Astrocyte (in vitro differentiated cells and primary cell): ENCODE measurements at regions not wholly inside any gene's neighbourhood (a gene's known extent, or its start where the extent isn't known, plus 50 kb on each side); places are given as distances from the start of the nearest gene placed in this dataset.

Source experiments
- EZH2 ChIP-seq: IDR thresholded peaks from 2 replicates; pipeline ENCODE4 v1.6.1; 2012; ENCODE audit warnings: mild to moderate bottlenecking, low read length, inconsistent platforms; ENCODE audit not compliant: insufficient read depth
- TF ChIP-seq, protein P1 (sequence below): IDR thresholded peaks from 2 replicates; pipeline ENCODE4 v1.5.1; 2011; ENCODE audit warnings: low read depth, mild to moderate bottlenecking, inconsistent platforms, low read length, moderate library complexity; ENCODE audit not compliant: insufficient read depth

DNA sequence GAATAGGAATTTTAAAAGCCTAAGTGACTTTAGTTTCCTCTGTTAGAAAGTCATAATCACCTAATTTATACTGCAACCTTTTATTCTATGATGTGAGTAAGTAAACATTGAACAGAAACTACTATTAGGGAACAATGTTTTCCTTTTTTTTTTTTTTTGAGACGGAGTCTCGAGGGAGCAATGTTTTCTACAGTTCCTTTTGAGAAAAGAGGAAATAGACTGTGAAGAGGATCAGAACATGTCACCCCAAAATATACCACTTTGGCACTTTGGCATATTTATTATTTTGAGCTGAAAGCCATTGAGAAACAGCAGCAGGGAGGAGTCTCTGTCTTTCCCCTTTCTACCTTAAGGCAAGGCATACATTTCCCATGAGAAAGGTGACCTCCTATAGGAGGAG, 162.7 kb upstream of the CNOT2 start:
- TF ChIP-seq, protein P1, sequence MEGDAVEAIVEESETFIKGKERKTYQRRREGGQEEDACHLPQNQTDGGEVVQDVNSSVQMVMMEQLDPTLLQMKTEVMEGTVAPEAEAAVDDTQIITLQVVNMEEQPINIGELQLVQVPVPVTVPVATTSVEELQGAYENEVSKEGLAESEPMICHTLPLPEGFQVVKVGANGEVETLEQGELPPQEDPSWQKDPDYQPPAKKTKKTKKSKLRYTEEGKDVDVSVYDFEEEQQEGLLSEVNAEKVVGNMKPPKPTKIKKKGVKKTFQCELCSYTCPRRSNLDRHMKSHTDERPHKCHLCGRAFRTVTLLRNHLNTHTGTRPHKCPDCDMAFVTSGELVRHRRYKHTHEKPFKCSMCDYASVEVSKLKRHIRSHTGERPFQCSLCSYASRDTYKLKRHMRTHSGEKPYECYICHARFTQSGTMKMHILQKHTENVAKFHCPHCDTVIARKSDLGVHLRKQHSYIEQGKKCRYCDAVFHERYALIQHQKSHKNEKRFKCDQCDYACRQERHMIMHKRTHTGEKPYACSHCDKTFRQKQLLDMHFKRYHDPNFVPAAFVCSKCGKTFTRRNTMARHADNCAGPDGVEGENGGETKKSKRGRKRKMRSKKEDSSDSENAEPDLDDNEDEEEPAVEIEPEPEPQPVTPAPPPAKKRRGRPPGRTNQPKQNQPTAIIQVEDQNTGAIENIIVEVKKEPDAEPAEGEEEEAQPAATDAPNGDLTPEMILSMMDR, result no peak
- no peak for TF ChIP-seq EZH2
